DOHH2 (cell line): ENCODE measurements at regions not wholly inside any gene's neighbourhood (a gene's known extent, or its start where the extent isn't known, plus 50 kb on each side); places are given as distances from the start of the nearest gene placed in this dataset.

Experiments used
- EZH2phosphoT487 ChIP-seq: fragments of 200-600 bp; sonication (generic); IDR thresholded peaks from 2 replicates; pipeline ENCODE4 v1.6.1; 2017; ENCODE audit warnings: borderline replicate concordance, mild to moderate bottlenecking, antibody characterized with exemption, low read length, moderate library complexity, mixed read lengths
- TF ChIP-seq, protein P1 (sequence below): fragments of 200-600 bp; sonication (generic); IDR thresholded peaks from one replicate; pipeline ENCODE4 v1.5.1; 2014; ENCODE audit warnings: antibody characterized with exemption, mild to moderate bottlenecking, low read depth, low read length; ENCODE audit not compliant: poor library complexity, severe bottlenecking

GRCh38 chr3:104896624-104897023, 470.1 kb upstream of the ALCAM start:
- TF ChIP-seq, protein P1, sequence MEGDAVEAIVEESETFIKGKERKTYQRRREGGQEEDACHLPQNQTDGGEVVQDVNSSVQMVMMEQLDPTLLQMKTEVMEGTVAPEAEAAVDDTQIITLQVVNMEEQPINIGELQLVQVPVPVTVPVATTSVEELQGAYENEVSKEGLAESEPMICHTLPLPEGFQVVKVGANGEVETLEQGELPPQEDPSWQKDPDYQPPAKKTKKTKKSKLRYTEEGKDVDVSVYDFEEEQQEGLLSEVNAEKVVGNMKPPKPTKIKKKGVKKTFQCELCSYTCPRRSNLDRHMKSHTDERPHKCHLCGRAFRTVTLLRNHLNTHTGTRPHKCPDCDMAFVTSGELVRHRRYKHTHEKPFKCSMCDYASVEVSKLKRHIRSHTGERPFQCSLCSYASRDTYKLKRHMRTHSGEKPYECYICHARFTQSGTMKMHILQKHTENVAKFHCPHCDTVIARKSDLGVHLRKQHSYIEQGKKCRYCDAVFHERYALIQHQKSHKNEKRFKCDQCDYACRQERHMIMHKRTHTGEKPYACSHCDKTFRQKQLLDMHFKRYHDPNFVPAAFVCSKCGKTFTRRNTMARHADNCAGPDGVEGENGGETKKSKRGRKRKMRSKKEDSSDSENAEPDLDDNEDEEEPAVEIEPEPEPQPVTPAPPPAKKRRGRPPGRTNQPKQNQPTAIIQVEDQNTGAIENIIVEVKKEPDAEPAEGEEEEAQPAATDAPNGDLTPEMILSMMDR, result no peak
- TF ChIP-seq EZH2phosphoT487, result no peak
